GM10266 (cell line): ENCODE measurements at regions not wholly inside any gene's neighbourhood (a gene's known extent, or its start where the extent isn't known, plus 50 kb on each side); places are given as distances from the start of the nearest gene placed in this dataset.

Source experiments
- DNase-seq: peaks from one replicate; pipeline ENCODE4 v3.0.0; 2012; ENCODE audit errors: extremely low spot score
- TF ChIP-seq, protein P1 (sequence below): IDR thresholded peaks from 2 replicates; pipeline ENCODE4 v1.5.1; 2012; ENCODE audit warnings: mild to moderate bottlenecking, low read depth; ENCODE audit not compliant: control insufficient read depth, insufficient read depth; ENCODE audit errors: missing control alignments

DNA sequence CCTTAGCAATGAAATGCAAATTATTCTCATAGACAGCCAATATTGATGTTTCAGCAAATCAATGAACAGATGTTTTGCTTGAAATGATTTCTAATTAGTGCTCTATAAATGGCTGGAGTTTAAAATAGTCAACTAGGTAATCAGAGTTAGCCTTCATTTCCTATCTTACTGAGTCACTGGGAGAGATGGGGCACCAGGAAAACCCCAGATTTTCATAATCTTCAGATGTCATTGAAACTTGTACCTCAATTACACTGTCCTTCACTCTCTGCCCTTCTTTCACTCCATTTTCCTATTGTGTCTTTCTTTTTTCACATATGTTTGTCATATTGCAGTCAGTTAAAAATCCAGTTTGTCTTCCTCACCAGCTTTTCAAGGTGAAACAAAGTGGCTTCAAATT is 92.7 kb downstream of the C12orf75 start:
- TF ChIP-seq, protein P1, sequence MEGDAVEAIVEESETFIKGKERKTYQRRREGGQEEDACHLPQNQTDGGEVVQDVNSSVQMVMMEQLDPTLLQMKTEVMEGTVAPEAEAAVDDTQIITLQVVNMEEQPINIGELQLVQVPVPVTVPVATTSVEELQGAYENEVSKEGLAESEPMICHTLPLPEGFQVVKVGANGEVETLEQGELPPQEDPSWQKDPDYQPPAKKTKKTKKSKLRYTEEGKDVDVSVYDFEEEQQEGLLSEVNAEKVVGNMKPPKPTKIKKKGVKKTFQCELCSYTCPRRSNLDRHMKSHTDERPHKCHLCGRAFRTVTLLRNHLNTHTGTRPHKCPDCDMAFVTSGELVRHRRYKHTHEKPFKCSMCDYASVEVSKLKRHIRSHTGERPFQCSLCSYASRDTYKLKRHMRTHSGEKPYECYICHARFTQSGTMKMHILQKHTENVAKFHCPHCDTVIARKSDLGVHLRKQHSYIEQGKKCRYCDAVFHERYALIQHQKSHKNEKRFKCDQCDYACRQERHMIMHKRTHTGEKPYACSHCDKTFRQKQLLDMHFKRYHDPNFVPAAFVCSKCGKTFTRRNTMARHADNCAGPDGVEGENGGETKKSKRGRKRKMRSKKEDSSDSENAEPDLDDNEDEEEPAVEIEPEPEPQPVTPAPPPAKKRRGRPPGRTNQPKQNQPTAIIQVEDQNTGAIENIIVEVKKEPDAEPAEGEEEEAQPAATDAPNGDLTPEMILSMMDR: no peak

DNA sequence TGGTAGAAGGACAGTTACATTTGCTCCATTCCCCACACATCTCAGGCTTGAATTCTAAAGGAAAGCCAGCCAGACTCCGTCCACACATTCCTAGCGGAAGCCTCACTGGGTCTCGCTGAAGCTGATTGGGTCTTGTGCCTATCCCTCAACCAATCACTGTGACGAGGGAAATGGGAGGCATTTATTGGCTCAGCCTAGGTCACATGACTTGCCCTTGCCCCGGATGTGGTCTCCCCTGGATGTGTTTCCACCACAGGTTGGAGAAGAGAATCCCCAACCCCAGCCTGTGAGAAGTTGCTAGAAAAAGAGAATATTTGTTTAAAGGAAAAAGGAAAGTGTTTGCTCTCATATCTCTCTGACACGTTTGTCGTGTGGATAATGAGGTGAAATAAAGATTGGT is 93.4 kb downstream of the C12orf75 start:
- TF ChIP-seq, protein P1: no peak
- no peak for DNase-seq

More for the DNA sequence above, 92.7 kb downstream of the C12orf75 start:
- no peak for DNase-seq

DNA sequence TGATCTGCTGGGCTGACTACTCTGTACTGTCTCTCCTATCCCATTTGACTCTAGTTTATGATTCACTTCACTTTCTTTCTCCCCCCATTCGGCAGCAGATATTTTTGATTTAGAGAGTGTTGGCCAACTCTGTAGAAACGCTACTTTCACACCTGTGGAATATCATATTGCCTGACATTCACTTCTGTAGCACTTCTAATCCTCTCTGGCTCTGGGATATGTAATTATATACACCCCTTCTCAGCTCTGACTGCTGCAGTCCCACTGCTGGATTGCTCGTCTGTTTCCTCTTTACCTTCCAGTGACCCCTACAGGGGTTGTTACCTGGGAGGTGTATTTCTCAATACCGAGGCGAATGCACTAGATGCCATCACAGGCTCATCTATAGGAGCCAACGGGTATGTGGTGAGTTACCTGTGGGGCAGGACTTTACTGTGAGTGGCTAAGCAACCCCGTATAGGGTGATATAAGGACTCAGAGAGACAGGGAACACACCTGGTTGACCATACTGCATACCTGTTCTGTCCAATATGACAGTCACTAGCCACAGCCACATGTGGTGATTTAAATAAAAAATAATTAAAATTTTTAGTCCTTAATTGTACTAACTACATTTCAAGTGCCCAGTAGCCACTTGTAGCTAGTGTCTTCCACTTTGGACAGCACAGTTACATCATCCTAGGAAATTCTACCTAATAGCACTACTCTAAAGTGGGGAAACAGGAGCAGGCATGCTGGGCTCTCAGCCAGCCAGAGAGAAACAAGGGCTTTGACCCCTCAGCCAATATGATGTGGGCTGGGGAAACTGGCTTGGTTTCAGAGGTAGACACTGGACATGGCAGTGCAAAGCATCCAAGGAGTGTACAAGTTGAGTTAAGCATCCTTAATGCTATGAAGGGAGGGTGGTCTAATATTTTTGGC is 95.0 kb downstream of the C12orf75 start:
- TF ChIP-seq, protein P1: no peak

DNA sequence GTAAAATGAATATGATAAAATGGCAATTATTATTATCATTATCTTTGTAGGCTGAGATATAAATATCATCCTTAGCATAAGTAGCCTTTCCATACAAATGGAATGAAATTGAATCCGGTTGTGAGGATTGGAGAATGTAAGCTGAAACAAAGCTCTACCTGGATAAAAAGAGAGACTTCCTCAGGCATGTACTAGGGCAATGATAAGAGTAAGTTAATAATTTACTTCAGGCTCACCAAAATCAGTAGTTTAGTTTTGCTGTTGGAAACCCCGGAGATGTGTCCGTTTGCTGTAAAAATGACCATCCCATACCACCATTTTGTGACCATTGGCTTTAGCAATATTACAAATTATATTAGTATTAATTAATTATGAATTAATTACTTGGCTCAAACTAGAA is 96.3 kb downstream of the C12orf75 start:
- DNase-seq: no peak
- TF ChIP-seq, protein P1: no peak

More for the DNA sequence above, 95.0 kb downstream of the C12orf75 start:
- DNase-seq: no peak

DNA sequence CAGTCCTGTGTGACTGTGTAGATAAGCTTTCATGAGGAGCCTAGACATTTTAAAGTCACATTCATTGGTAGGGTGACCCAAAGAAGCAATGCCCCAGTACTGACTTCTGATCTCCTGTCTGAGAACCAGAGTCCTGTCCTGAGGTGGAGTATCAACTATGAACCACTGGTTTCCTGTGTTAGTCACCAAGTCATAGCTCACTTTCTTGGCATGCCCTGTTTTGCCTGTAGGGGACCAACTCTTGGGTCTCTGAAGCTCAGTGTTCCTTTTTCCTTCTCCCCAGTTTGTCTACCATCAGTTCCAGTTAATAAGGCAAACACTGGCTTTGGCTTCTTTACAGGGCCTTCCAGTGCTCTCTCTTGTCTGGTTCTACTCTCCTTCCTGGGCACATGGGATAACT is 97.4 kb downstream of the C12orf75 start:
- TF ChIP-seq, protein P1: no peak
- DNase-seq: no peak

DNA sequence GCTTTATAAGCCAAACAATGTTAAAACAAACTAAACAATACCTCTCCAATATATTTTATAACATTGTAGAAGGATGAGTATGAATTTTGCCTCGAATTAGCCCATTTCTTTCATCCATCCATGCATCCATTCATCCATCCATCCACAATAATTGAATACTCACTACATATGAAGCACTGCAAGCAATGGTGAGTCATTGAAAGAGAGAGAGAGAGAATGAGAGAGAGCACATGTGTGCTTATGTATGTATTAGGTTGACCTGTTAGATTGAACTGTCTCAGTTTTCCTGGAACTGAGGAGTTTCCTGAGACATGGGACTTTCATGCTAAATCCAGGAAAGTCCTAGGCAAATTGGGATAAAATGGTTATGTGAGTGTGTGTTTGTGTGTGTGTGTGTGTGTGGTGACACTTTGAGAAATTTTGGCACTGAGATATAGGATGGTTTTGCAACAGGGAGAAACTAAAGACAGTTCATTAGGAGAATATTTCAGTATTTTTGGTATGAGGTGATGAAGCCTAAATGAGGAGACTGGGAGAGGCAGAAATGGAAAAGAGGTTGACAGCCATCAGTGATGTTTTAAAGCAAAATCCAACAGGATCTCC is 98.4 kb downstream of the C12orf75 start:
- TF ChIP-seq, protein P1: no peak
- no peak for DNase-seq

DNA sequence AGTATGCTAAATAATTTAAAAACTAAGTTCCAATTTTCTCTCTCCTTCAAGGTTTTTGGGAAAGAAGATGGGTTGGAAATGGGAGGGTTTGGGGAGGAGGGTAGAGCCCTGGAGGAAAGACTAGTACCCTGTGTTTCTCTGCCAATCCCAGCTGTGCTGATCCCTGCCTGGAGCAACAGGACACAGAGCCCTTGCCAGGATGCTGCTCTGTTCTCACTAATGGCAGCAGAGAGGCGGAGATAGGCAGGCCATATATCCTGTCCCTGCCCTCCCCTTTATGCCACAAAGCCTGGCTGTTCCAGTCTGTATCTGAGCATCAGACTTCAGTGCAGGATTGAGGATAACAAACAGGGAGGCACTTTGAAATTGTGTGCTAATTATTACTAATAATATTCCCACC is 99.0 kb downstream of the C12orf75 start:
- TF ChIP-seq, protein P1: no peak
- no peak for DNase-seq
